ENCODE measurements at regions not wholly inside any gene's neighbourhood (a gene's known extent, or its start where the extent isn't known, plus 50 kb on each side); places are given as distances from the start of the nearest gene placed in this dataset.

GRCh38 chr1:222335586-222335985 lies 212.3 kb downstream of the HHIPL2 start:
- TF ChIP-seq, protein P1, sequence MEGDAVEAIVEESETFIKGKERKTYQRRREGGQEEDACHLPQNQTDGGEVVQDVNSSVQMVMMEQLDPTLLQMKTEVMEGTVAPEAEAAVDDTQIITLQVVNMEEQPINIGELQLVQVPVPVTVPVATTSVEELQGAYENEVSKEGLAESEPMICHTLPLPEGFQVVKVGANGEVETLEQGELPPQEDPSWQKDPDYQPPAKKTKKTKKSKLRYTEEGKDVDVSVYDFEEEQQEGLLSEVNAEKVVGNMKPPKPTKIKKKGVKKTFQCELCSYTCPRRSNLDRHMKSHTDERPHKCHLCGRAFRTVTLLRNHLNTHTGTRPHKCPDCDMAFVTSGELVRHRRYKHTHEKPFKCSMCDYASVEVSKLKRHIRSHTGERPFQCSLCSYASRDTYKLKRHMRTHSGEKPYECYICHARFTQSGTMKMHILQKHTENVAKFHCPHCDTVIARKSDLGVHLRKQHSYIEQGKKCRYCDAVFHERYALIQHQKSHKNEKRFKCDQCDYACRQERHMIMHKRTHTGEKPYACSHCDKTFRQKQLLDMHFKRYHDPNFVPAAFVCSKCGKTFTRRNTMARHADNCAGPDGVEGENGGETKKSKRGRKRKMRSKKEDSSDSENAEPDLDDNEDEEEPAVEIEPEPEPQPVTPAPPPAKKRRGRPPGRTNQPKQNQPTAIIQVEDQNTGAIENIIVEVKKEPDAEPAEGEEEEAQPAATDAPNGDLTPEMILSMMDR (IDR thresholded peaks at IDR 0.05), result no peak
- no peak for TF ChIP-seq CREB1 (CRISPR knock-in tag; IDR thresholded peaks at IDR 0.05)
- no peak for TF ChIP-seq E2F4 (CRISPR knock-in tag; IDR thresholded peaks at IDR 0.05; ENCODE audit: borderline replicate concordance, low read depth)
- no peak for TF ChIP-seq JUN (CRISPR knock-in tag; IDR thresholded peaks at IDR 0.05)
- no peak for TF ChIP-seq NFYB (CRISPR knock-in tag; conservative IDR thresholded peaks at IDR 0.05; ENCODE audit: low read depth)
- TF ChIP-seq ATF6 (CRISPR knock-in tag; IDR thresholded peaks at IDR 0.05), result no peak
- no peak for TF ChIP-seq NR3C1 (CRISPR knock-in tag; conservative IDR thresholded peaks at IDR 0.05; ENCODE audit: low read depth)
- TF ChIP-seq ATF3 (CRISPR knock-in tag; conservative IDR thresholded peaks at IDR 0.05), result no peak
- no peak for TF ChIP-seq GABPB1 (CRISPR knock-in tag; IDR thresholded peaks at IDR 0.05)
- no peak for TF ChIP-seq MLX (CRISPR knock-in tag; IDR thresholded peaks at IDR 0.05)
- TF ChIP-seq GRHL2 (CRISPR knock-in tag; IDR thresholded peaks at IDR 0.05; ENCODE audit: insufficient replicate concordance, severe bottlenecking), result no peak
- TF ChIP-seq ESRRA (CRISPR knock-in tag; IDR thresholded peaks at IDR 0.05; ENCODE audit: borderline replicate concordance), result no peak
- no peak for TF ChIP-seq ZNF138 (CRISPR knock-in tag; conservative IDR thresholded peaks at IDR 0.05)
- no peak for TF ChIP-seq CREM (CRISPR knock-in tag; IDR thresholded peaks at IDR 0.05)

Data from WTC11 (cell line).